Endothelial cell (in vitro differentiated cells): ENCODE measurements at regions not wholly inside any gene's neighbourhood (a gene's known extent, or its start where the extent isn't known, plus 50 kb on each side); places are given as distances from the start of the nearest gene placed in this dataset.
A peak's percentile ranks its signal among the peaks of the same experiment; 100 is the strongest.

Experiments
- DNase-seq: peaks from one replicate; pipeline ENCODE4 v3.0.0; 2021; ENCODE audit warnings: low spot score
- H3K27ac Mint-ChIP-seq: one replicate; pipeline ENCODE4 v1.8.0; 2021; ENCODE audit warnings: mixed read lengths, inconsistent platforms; ENCODE audit not compliant: unreplicated experiment
- H3K27me3 Mint-ChIP-seq: one replicate; pipeline ENCODE4 v1.8.0; 2021; ENCODE audit warnings: mild to moderate bottlenecking, moderate library complexity, mixed read lengths, inconsistent platforms; ENCODE audit not compliant: unreplicated experiment
- H3K36me3 Mint-ChIP-seq: one replicate; pipeline ENCODE4 v1.8.0; 2021; ENCODE audit warnings: mild to moderate bottlenecking, low read depth, mixed read lengths, inconsistent platforms; ENCODE audit not compliant: unreplicated experiment
- H3K4me1 Mint-ChIP-seq: one replicate; pipeline ENCODE4 v1.8.0; 2021; ENCODE audit warnings: mild to moderate bottlenecking, mixed read lengths, inconsistent platforms; ENCODE audit not compliant: unreplicated experiment
- H3K4me3 Mint-ChIP-seq: one replicate; pipeline ENCODE4 v1.8.0; 2021; ENCODE audit warnings: mild to moderate bottlenecking, mixed read lengths, inconsistent platforms; ENCODE audit not compliant: unreplicated experiment
- H3K9me3 Mint-ChIP-seq: one replicate; pipeline ENCODE4 v1.8.0; 2021; ENCODE audit warnings: mixed read lengths, inconsistent platforms; ENCODE audit not compliant: unreplicated experiment
- CTCF ChIP-seq: fragments of 200-600 bp; sonication (generic); IDR thresholded peaks from one replicate; pipeline ENCODE4 v1.5.0; 2021; ENCODE audit warnings: antibody characterized with exemption; ENCODE audit not compliant: unreplicated experiment

- Mint-ChIP-seq H3K4me3 (no peak overlapping the region), H3K4me1 (peaks cover 5% of the 10 kb centered on the region), H3K36me3 (peaks cover 4% of the 10 kb centered on the region), H3K27me3 (peaks cover 6% of the 10 kb centered on the region), H3K9me3 (no peaks in the 10 kb centered on the region), H3K27ac (no peak overlapping the region)
- DNase-seq: no peak
- TF ChIP-seq CTCF: no peak
Observed at GRCh38 chr13:32956595-32956933, 59.7 kb upstream of the KL start.

GRCh38 chr13:32960626-32961025 lies 55.6 kb upstream of the KL start:
- Mint-ChIP-seq H3K36me3 (peaks cover 4% of the 10 kb centered on the region), H3K9me3 (no peaks in the 10 kb centered on the region), H3K27ac (no peak overlapping the region), H3K4me1 (no peaks in the 10 kb centered on the region), H3K4me3 (no peak overlapping the region), H3K27me3 (peaks cover 6% of the 10 kb centered on the region)
- DNase-seq: no peak
- TF ChIP-seq CTCF: no peak

- H3K9me3 Mint-ChIP-seq: no peaks in the 10 kb centered on the region
- no peak overlapping the region for H3K4me3 Mint-ChIP-seq
- peaks cover 4% of the 10 kb centered on the region for H3K36me3 Mint-ChIP-seq
- H3K27me3 Mint-ChIP-seq: peaks cover 6% of the 10 kb centered on the region
- DNase-seq: no peak
- H3K27ac Mint-ChIP-seq: no peak overlapping the region
- no peak for TF ChIP-seq CTCF
- no peaks in the 10 kb centered on the region for H3K4me1 Mint-ChIP-seq
Observed at GRCh38 chr13:32961724-32962123, 54.5 kb upstream of the KL start.

GRCh38 chr13:32962342-32962741 lies 53.9 kb upstream of the KL start:
- Mint-ChIP-seq H3K4me1 (no peaks in the 10 kb centered on the region), H3K36me3 (peaks cover 4% of the 10 kb centered on the region), H3K27me3 (peaks cover 4% of the 10 kb centered on the region), H3K9me3 (no peaks in the 10 kb centered on the region), H3K27ac (no peak overlapping the region), H3K4me3 (no peak overlapping the region)
- TF ChIP-seq CTCF: no peak
- DNase-seq: no peak

GRCh38 chr13:32964987-32965386 lies 51.2 kb upstream of the KL start:
- peaks cover 2% of the 10 kb centered on the region for H3K27me3 Mint-ChIP-seq
- H3K36me3 Mint-ChIP-seq: no peaks in the 10 kb centered on the region
- no peak for TF ChIP-seq CTCF
- peak overlapping the region; percentile 37 for H3K27ac Mint-ChIP-seq
- no peak overlapping the region for H3K4me3 Mint-ChIP-seq
- peaks cover 7% of the 10 kb centered on the region for H3K4me1 Mint-ChIP-seq
- DNase-seq: no peak
- no peaks in the 10 kb centered on the region for H3K9me3 Mint-ChIP-seq
